Central memory CD4-positive, alpha-beta T cell (primary cell): ENCODE measurements at regions not wholly inside any gene's neighbourhood (a gene's known extent, or its start where the extent isn't known, plus 50 kb on each side); places are given as distances from the start of the nearest gene placed in this dataset.

Experiments used
- DNase-seq: peaks from one replicate; pipeline ENCODE4 v3.0.0; 2022

DNA sequence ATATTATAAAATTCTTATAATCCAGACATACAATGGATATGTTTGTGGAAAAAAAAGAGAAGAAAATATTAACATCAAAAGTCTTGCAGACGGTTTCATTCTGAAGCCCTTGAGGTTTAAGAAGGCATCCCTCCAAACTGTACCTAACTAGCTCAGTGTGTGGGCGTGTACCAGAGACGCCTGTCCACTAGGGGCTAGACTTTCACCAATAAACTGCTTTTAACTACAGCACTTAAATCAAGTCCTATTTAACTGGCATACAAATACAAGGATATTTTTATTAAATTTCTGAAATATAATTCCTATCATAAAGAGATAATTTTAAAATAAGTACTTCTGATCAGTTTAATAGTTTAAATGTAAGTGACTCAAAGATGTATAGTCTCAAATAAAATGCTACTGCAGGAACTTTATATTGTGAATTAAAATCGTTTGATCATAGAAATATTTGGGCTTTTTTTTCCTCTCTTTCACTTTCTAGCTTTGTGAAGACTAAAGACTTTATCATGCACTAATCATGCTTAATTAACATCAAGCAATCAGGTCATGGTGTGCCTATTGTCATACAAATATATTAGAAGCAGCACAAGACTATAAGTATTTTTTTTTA, 437.7 kb downstream of the SATB2 start:
- DNase-seq: no peak

DNA sequence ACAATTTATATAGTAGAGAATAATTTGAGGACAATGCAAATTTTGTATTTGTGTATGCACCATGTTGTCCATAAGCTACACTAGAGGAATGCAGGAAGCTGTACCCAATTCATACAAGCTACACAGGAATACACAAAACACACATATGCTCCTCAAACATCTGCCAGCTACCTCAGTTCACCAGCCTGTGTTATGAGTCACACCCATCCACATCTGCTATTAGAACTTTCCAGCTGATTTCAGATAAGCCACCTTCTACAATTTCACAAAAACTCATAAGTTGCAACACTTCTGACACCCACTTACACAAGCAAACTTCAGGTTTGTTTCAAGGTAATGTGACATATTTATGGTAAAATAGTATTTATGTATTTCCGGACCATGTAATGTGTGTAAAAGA, 438.9 kb downstream of the SATB2 start:
- DNase-seq: no peak

DNA sequence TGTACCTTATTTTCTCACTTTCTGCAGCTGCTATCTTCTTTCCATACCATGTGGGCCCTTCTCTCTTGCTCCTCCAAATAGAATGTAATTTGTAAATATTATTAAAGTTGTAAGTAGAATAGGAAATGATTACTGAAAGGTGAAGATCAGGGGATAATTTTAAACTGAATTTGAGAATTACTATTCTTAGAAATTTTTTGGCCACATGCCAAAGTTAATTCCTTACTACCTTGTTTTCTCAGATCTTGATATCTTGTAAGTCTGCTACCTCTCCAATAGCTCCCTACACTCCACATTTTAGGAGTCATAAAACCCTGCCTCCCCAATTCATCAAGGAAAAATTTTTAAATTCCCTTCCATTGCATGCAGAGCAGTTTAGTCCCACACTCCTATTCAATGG, 442.7 kb downstream of the SATB2 start:
- DNase-seq: no peak

DNA sequence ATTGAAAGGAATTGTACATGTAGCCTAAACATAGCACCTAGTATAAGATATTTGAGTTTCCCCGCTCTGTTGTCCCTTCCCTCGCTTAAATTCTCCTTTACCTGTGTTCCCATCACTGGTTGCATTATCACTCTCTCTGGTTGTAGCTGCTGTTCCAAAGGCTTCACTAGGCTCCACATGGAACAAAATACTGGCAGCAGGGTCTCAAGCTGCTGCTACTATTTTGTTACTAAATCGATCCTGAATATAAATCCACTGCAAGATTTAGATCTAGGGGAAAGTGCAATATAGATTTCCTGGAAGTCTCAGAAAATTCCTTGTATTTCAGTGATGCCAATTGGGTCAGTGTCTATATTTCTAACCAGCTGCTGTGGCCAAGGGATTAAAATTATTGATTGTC, 443.5 kb downstream of the SATB2 start:
- DNase-seq: no peak

DNA sequence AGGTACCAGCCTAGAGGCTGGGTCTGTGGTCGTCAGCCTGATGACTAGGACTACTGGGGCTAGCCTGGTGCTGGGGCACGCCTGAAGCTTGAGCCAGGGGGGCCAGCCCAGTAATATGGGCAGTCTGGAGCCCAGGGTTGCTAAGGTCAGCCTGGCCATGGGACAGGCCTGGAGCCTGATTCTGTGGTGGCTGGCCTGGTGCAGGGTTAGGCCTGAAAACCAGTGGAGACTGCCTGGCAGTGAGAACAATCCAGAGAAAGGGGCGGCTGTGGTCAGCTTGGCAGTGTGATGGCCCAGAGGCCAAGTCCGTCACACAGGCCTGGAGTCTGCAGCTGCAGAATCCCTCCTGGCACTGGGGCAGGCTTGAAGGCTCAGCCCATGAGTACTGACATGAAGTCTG, 445.8 kb downstream of the SATB2 start:
- no peak for DNase-seq

DNA sequence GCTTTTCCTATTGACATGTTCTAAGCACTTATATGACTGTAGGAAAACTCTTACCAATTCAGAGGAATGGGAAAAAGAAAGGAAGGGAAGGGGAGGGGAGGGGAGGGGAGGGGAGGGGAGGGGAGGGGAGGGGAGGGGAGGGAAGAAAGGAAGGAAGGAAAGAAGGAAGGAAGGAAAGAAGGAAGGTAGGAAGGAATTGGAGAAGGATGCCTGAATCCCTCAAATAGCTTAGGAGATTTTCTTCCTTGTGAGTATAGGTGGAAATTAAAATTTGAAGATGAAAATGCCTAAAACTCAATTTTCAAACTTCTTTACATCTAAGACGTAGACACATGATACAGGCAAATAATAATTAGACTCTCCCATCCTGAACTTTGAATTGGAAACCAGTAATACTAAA, 463.1 kb downstream of the SATB2 start:
- DNase-seq: no peak

DNA sequence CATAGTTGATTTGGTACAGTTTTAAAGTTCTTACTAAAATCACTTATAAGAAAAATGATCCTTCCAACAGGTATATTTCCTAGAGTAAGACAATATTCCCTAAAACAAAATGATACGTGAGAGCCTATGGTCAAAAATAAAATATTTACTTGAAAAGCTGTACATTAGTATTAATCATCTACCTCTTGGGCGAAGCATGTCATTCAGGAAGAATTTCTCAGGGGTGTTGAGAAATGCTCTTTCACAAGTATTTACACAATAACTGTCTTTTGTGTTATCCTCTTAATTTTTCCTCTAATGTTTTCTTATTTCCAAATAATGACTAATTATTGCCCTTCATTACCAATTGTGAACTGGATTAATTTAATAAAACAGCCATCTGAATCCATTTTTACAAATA, 466.3 kb downstream of the SATB2 start:
- DNase-seq: no peak

DNA sequence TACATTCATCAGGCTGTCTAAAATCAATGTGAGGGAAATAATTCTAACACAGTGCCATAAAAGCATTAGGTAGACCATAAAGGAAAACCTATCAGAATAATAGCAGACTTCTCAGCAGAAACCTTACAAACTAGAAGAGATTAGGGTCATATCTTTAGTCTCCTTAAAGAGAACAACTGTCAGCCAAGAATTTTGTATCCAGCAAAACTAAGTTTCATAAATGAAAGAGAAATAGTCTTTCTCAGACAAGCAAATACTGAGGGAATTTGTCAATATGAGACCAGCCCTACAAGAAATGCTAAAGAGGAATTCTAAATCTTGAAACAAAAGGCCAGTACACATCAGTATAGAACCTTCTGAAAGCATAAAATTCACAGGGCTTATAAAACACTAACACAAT, 482.0 kb downstream of the SATB2 start:
- no peak for DNase-seq

DNA sequence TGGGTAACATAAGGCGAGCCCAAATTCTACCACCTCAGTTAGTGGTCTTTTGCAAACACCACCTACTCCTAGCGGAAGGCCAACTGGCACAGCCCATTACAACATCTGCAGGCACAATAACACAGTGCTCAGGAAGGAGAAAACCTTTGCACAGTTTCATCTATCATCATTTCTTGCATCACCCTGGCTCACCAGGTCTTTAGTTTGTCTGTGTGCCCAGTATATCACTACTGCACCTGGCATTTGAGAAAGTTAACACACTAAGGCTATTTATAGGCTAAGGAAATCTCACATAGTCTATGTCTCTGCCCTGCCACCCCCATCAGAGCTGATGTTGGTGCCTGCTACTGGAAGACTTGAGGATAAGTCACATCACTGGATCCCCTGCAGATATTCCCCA, 484.0 kb downstream of the SATB2 start:
- DNase-seq: no peak

DNA sequence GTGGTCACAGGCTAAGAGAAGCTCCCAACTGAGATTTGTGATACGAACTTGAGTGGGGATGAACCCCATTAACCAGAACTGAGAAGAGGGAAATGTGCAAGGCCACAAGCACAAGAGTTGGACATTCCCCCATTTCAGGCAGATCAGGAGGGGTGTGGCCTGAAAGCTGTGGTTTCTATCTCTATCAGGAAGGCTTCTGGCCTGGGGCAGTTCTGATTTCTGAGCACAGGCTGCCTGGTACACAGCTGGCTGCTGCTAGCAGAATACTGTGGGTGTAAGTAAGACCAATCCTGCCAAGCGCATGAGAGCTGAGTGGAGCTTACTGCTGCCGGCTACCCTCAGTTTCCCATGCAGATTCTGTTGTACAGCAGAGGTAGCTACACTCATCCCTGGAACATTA, 484.6 kb downstream of the SATB2 start:
- DNase-seq: no peak

DNA sequence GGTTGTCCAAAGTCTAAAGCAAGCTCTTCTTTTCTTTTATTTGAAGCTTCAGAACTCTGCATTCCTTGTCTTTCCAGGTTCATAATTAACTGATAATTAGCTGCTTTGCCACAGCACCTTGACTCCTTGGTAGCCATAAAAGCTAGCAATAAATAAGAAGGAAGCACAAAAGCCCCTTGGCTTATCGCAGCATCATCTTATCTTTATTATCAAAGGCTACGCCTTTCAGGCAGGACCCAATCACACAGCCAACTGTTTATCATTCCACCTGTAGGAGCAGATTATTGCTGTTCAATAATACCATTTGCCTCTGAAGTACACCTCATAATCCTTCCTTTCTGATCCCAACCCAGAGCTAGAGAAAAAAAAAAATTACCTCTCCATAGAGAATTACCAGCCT, 489.2 kb downstream of the SATB2 start:
- no peak for DNase-seq

DNA sequence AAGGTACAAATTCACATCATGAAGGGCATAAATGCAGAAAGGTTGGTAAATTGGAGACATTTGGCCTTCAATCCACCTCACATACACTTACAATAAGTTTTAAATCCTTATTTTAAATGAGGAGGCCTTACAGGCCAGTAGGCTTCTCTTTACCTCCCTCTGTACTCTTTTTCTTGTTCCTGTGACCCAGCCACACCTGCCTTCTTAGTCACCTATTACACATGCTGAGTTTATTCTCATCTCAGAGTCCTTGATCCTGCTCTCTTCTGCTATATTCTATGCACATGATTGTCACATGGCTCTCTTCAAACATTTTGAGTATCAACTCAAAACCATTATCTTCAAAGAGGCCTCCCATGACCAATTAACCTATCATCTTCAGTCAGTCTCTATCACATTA, 491.5 kb downstream of the SATB2 start:
- no peak for DNase-seq

DNA sequence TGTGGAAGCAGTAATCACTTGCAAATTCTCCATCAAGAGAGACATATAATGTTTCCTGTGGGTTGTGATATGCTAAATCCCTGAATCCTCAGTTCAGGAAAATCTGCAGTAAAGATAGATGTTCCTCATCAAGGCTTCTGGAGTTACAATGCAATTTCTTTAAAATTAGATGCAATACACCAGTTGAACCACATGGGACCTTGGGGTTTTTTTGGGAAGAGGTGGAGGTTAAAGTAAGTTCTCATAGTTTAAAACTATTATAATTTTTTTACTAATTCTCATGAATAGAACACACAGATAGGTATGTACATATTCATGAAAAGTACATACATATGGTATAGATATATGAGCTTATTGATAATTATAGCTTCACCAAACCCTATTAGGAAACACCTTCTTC, 496.2 kb downstream of the SATB2 start:
- DNase-seq: no peak

DNA sequence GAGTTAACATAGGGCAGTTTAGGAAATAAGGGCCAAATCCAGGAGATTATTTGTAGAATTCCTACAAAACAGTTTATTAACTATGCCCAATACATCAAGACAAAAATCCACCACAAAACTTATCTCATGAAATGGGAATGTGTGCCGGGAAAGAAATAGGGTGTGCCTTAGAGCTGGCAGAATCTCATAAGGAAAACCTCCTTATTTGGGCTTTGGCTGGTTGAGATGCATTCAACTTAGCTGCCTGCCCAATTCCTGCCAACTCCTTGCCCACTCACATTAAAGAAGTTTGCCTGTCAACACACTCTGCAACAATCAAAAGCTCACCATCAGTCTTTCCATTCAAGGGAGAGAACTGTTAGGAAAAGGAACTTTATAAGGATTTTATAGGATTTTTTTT, 500.6 kb downstream of the SATB2 start:
- no peak for DNase-seq

DNA sequence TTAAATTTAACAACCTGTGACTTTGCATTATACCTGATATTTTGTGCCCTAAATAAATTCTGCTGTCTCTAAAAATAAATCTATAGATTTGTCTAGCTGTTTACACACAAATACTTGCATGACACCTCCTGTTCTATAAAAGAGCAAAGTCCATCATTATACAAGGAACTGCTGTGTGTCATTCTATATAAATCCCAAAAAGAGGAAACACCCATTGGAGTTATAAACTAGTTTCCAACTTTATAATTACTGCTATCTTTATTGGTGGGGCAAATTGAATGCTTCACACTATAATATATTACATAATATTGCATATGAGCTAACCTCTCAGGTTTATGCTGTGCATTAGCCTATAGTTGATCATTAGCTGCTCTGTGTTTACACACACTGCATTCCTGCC, 504.4 kb downstream of the SATB2 start:
- DNase-seq: no peak

DNA sequence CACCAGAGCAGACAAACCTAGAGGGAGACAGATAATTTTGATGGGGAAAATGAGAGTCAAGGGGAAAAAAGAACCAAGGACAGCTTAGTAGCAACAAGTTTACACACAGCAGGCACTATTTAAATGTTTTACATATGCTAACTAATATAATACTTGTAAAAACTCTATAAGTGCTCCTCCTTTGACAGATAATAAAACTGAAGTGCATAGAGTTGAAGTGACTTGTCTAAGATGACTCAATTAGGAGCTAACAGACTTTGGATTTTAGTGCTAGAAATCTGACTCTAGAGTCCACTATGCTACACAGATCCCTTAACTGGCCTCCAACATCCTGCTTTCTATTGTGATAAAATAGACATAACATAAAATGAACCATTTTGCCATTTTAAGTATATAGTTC, 506.9 kb downstream of the SATB2 start:
- DNase-seq: no peak

DNA sequence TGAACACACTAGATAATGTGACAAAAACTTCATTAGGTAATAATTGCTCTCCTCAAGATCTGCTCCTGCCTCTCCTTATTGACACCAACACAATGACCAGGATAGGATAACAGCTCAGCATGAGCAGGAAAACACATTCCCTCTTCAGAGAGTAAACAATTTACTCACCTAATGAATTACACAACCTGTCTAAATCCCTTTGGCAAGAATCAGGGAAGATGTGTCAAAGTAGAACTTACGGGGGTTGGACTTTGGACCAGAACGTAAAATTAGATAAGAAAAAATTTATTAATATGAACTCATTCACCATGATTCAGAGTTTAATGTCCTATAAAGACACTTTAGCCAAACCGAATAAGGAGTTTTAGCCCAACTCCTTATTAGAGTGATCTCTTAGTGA, 512.2 kb downstream of the SATB2 start:
- no peak for DNase-seq

DNA sequence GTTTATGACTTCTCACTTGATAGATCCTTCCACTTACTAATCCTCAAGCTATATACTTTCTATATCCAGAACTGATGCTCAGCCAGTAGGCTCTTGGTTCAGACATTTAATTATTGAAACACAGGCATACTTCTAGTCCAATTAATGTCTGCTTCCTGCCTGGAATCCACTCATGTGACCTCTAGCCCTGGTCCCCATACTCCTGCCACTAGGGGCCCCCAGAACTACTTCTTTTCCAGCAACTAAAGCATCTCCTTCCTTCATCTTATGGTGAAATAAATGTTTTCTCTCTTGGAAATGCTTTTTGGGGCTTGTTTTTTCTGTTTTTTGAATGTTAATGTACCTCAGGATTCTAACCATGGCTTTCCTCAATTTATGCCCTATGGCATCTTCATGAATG, 527.6 kb downstream of the SATB2 start:
- DNase-seq: no peak

DNA sequence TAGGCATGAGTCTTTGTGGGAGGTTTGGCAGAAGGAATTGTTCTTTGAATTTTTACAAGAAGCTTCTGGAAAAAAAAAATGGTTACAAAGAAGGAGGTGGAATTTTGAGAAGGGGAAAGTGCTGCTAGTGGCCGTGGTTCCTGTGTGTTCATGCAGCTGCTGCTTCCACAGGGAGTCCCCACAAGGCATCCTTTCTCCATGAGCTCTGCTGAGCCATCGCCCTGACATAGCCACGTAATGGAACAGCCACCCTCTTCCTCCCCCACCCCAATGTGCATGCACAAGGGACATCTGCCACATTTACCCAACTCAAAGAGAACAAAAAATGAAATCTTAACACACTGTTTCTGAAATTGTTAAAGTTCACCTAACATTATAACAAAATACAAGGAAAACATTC, 529.7 kb downstream of the SATB2 start:
- DNase-seq: no peak

DNA sequence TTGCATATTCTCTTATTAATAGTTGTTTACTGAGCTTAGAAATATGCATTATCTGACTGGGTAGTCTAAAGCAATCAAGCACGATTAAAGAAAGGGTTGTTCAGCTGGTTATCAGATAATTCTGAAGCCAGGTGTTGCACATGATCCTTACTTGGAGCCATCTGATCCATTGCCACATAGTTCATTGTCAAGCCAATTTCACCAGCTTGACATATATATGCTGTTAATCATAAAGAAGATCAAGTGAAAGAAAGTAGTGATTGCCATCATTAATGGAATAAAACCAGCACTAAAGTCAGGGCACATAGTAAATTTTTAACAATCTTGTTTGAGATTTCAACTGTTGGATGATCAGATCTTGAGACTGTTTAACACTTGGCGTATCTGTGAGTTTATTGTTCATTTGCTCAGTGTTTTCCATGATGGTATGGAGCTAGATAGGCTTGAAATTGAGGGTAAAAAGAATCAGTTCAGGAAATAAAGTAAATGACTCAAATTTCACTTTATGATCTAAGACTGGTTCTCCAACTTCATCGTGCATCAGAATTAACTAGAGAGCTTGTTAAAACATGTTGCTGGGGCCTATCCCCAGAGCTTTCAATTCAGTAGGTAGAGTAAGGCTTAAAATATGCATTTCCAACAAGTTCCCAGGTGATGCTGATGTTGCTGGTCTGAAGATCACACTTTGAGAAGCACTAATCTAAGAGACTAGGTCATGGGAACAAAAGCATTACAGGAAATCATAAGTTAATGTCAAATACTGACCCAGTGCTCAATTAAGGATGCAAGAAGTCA, 539.6 kb downstream of the SATB2 start:
- no peak for DNase-seq

DNA sequence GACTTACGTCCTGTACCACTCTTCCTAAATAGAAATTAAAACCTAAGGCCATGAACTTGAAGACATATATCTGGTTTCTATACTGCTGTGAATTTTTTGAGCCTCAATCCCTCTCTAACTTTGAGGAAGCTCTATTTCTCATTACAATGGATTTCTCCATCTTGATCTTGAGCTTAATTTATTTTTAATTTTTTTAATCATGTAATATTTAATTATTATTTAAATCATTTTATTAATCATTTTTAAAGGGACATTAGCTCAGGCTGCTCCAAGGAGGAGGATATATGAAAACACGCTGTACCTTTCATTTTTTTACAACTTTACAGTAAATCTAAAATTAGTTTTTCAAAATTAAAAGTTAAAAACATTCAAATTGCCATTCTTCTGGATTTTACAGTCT, 540.5 kb downstream of the SATB2 start:
- DNase-seq: no peak

DNA sequence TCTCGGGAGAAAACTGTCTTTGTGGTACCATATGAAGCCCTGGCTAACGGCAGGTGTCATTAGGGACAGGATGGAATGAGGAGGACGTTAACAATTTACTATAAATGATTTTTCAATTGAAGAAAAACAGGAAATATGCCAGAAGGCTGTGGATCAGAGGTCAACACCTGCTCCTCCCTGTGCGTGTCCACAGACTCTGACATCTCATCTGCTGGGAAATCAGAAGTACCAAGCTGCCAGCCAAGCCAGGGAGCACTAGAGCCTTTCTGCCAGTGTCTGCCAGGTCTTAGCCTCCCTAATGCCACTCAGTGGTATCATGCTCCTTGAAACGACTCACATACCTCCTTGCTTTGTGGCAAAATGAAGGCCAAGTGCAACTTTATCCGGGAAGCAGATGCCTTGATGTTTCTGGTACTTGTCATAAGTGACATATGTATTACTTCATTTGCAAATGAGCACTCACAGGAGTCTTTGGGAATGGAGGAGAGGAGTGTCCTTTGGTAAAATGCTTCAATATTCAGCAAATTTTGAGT, 541.1 kb downstream of the SATB2 start:
- no peak for DNase-seq

DNA sequence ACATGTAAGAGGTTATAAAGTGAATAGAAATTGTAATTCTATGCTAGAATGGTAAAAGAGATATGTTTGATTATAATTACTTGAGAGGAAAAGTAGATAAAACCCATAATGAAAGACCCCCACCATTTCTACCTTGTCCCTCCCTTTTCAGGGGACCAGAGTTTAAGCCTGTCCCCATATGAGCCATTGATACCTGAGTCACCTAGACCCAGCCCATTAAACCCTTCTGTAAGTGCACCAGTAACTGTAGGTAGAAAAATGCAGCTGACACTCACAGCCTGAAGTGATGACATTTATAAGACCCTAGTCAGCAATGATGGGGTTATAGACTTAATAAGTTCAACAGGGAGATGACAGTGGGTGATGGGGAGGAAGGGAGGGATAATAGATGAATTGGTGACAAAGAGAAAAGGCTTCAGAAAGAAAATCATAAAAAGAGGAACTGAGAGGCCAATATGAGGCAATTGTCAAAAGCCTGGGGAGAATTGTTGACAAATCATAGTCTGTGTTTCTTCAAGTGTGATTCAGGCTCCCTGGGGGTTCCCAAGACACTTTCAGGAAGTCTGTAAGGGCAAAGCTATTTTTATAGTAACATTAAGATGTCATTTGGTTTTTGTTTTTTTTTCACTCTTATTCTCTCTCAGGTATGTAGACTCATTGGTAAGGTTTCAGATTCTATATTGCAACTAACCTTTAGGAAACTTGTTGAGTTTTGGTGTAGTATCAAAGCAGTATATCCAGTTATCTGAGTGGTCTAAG, 544.2 kb downstream of the SATB2 start:
- DNase-seq: no peak
